ENCODE measurements at regions not wholly inside any gene's neighbourhood (a gene's known extent, or its start where the extent isn't known, plus 50 kb on each side); places are given as distances from the start of the nearest gene placed in this dataset.
"Not testable (repeated sequence)": the region's sequence is repeated elsewhere in the genome, so short reads cannot be mapped to it uniquely, and the experiment has no call there.

DNA sequence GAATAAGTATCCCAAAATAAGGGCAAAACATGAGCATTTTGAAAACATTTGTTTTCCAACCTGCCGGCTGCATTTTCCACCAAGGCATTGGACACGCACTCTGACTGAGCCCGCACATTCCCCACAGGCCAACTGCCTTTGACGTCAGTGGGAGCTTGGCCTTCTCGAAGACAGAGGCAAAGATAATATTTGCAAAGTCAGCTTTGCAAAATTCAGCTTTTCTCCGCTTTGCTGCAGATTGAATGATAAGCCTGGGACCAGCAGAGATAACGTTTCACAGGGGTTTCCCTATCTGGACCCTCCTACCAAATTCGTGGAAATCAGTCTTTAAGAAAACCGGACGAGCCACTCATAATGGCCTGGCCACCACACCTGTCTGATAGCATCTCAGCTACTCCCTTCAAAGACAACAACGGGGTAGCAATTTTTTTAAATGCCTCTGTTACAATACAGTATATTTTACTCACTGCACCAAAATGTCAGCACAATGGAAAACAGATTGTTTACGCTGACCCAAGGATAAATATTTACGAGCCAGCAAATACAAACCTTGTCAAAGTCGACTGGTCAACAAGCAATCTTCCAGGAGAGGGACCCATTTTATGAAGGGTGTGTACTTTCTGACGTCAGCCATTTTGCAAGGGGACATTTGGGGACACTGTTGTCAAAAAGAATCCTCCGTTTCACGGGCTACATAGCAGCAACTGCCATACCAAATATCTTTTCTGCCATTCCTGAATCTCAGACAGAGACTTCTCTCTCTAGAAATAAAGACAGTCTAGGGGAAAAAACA is 100.5 kb downstream of the TFAP2A start:
- Histone ChIP-seq H3K9me3 (no peaks in the 10 kb centered on the region), H3K36me3 (ENCODE audit: low read depth) (no peaks in the 10 kb centered on the region), H3K4me3 (no peak overlapping the region), H3K4me1 (ENCODE audit: low read depth) (no peaks in the 10 kb centered on the region)
- TF ChIP-seq, protein P1, sequence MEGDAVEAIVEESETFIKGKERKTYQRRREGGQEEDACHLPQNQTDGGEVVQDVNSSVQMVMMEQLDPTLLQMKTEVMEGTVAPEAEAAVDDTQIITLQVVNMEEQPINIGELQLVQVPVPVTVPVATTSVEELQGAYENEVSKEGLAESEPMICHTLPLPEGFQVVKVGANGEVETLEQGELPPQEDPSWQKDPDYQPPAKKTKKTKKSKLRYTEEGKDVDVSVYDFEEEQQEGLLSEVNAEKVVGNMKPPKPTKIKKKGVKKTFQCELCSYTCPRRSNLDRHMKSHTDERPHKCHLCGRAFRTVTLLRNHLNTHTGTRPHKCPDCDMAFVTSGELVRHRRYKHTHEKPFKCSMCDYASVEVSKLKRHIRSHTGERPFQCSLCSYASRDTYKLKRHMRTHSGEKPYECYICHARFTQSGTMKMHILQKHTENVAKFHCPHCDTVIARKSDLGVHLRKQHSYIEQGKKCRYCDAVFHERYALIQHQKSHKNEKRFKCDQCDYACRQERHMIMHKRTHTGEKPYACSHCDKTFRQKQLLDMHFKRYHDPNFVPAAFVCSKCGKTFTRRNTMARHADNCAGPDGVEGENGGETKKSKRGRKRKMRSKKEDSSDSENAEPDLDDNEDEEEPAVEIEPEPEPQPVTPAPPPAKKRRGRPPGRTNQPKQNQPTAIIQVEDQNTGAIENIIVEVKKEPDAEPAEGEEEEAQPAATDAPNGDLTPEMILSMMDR (IDR thresholded peaks at IDR 0.05), result no peak
- intact Hi-C loops (cut with DNase I, micrococcal nuclease), result no loop called here
- DNase-seq (no peak), ATAC-seq (no peak)

DNA sequence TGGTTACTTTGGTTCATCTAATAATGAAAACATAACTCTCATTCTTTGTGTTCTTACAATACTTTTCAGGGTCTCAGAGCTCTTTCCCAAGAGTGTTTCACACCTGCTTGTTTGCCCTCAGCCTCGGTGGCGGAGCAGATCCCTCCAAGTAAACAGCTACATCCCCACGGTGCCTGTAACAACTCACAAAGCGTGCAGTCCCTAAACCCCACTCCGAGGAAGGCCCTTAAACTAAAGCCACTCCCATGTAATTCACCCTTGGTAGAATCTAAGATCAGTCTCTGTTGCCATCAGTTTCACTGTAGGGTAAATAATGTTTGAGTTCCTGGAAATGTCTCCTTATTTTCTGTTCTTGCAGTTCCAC is 101.1 kb downstream of the TFAP2A start:
- ATAC-seq (no peak), DNase-seq (no peak)
- TF ChIP-seq, protein P1 (IDR thresholded peaks at IDR 0.05), result no peak
- no peaks in the 10 kb centered on the region for H3K4me1 ChIP-seq (ENCODE audit: low read depth)
- H3K36me3 ChIP-seq (ENCODE audit: low read depth), result no peaks in the 10 kb centered on the region
- H3K9me3 ChIP-seq, result no peaks in the 10 kb centered on the region
- no peak overlapping the region for H3K4me3 ChIP-seq
- intact Hi-C loops (cut with DNase I, micrococcal nuclease), result no loop called here

DNA sequence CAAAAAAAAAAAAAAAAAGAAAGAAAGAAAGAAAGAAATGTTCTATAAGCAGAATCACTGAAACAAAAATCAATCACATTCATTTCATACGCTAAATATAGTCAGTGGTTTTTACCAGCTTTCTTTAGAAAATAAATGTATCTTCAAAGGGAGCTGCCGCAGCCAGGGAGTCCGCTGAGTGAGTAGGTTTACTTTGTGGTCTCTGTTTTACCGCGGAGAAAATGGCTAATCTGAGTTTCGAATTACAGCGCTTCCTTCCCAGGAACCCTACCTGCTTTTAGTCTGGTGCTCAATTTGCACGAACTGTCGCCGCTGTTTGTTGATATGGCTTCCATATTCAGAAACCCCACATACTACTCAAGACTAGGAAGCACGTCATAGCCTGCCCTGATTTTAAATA is 102.4 kb downstream of the TFAP2A start:
- H3K4me3 ChIP-seq, result no peak overlapping the region
- DNase-seq, result no peak
- TF ChIP-seq, protein P1 (IDR thresholded peaks at IDR 0.05), result no peak
- ATAC-seq, result no peak
- no peaks in the 10 kb centered on the region for H3K4me1 ChIP-seq (ENCODE audit: low read depth)
- no peaks in the 10 kb centered on the region for H3K9me3 ChIP-seq
- no peaks in the 10 kb centered on the region for H3K36me3 ChIP-seq (ENCODE audit: low read depth)
- intact Hi-C loops (cut with DNase I, micrococcal nuclease), result no loop called here

DNA sequence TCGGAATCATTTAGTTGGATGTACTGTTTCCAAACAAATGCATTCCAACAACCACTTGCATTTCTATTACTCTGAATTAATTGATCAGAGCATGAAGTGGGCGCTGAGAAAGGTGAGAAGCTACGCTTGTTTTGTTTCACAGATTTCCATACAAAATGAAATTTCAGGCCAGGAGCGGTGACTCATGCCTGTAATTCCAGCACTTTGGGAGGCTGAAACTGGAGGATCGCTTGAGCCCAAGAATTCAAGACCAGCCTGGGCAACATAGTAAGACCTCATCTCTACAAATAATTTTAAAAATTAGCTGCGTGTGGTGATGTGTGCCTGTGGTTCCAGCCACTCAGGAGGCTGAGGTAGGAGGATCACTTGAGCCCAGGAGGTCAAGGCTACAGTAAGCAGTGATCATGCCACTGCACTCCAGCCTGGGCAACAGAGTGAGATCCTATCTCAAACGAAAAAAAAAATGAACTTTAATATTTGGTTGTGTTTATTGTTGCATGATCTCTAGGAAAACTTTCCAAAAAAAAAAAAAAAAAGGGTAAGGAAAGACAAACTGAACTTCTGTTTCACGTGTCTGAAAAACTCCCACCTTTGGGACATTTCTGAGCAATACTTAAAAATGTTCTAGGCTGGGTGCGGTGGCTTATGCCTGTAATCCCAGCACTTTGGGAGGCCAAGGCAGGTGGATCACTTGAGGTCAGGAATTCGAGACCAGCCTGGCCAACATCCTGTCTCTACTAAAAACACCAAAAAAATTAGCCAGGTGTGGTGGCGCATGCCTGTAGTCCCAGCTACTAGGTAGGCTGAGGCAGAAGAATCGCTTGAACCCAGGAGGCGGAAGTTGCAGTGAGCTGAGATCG is 103.1 kb downstream of the TFAP2A start:
- H3K9me3 ChIP-seq; ATAC-seq; H3K4me1 ChIP-seq (ENCODE audit: low read depth); DNase-seq; H3K36me3 ChIP-seq (ENCODE audit: low read depth); intact Hi-C loops (cut with DNase I, micrococcal nuclease); H3K4me3 ChIP-seq: not testable (repeated sequence)

DNA sequence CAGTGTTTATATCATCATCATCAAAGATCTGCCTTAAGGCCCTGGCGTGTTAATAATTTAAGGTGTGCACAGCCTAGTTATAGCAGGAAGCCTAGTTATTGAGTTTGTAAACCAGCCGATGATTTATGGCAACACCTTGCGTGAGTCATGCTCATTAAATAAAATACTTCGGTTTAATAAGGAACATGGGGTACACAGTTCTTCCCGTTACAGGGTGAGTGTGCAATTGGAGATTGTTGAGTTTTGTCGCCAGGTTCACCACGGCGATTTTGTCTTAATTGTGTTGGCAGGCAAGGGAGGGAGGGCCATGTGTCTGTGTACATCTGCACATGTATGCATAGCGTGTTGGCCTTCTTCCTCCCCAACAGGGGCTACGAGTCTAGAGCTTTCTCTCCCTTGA is 104.0 kb downstream of the TFAP2A start:
- Histone ChIP-seq H3K36me3 (ENCODE audit: low read depth) (no peaks in the 10 kb centered on the region), H3K4me1 (ENCODE audit: low read depth) (no peaks in the 10 kb centered on the region), H3K4me3 (no peak overlapping the region), H3K9me3 (no peaks in the 10 kb centered on the region)
- TF ChIP-seq, protein P1 (IDR thresholded peaks at IDR 0.05), result no peak
- peak; percentile 36 for ATAC-seq
- intact Hi-C loops (cut with DNase I, micrococcal nuclease), result no loop called here
- DNase-seq, result no peak

DNA sequence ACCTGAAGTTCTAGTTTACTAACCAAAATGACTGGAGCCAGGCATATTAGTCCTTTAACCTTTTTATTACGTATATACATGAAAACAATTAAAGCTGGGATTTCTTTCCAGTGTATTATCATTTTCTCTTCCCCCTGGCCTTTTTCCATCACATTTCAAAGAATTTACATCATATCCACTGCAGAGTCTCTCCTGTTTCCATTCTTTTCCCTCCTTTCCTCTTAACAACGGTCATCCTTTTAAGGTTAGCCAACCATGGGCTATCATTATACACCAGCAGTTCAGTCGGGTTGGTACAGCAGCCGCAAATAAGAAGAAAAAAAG is 104.6 kb downstream of the TFAP2A start:
- H3K36me3 ChIP-seq (ENCODE audit: low read depth), result no peaks in the 10 kb centered on the region
- intact Hi-C loops (cut with DNase I, micrococcal nuclease), result no loop called here
- no peak for DNase-seq
- TF ChIP-seq, protein P1 (IDR thresholded peaks at IDR 0.05), result no peak
- H3K4me3 ChIP-seq, result no peak overlapping the region
- H3K4me1 ChIP-seq (ENCODE audit: low read depth), result no peaks in the 10 kb centered on the region
- no peak for ATAC-seq
- no peaks in the 10 kb centered on the region for H3K9me3 ChIP-seq
